B cell (primary cell): ENCODE measurements at regions not wholly inside any gene's neighbourhood (a gene's known extent, or its start where the extent isn't known, plus 50 kb on each side); places are given as distances from the start of the nearest gene placed in this dataset.

Experiments
- ATAC-seq: fragments of 200-7000 bp; cut with Tn5 transposase; one replicate; pipeline ENCODE4 v1.10.0; 2021; ENCODE audit warnings: low read depth, mild to moderate bottlenecking, moderate number of reproducible peaks, moderate library complexity
- CTCF ChIA-PET: fragments of 350-600 bp; sonication (Branson Sonifier 250); formaldehyde crosslinking; loops from one replicate; lab custom pipeline; 2021; ENCODE audit warnings: antibody characterized with exemption, inconsistent platforms; lab: Charles Lee
- POLR2A ChIA-PET: fragments of 350-600 bp; sonication (Branson Sonifier 250); formaldehyde crosslinking; loops from one replicate; lab custom pipeline; 2021; ENCODE audit warnings: antibody characterized with exemption; lab: Charles Lee
- DNase-seq: peaks from one replicate; pipeline ENCODE4 v3.0.0; 2013
- H2AFZ ChIP-seq: 2 replicates; pipeline ENCODE4 v1.6.1; 2012; ENCODE audit warnings: mild to moderate bottlenecking, low read depth, low read length; ENCODE audit not compliant: insufficient read depth, poor library complexity, severe bottlenecking
- H3K27ac ChIP-seq, 2 donors: 1 replicate in 1 of 2; 2 replicates in 1 of 2; pipeline ENCODE4 v1.5.1; 2012 to 2013; ENCODE audit warnings: low read length in 2 of 2, mild to moderate bottlenecking in 2 of 2, moderate library complexity in 1 of 2
- H3K27me3 ChIP-seq, 4 experiments: fragments of 200-600 bp in 1 of 4; sonication (generic) in 1 of 4; replicated peaks in 1 of 4; 1 replicate in 2 of 4; 2 replicates in 2 of 4; pipeline versions ENCODE4 v1.6.1 to v1.7.0; 2013 to 2016; ENCODE audit warnings: low read length in 3 of 4, mild to moderate bottlenecking in 2 of 4, mixed read lengths in 1 of 4, moderate library complexity in 1 of 4; ENCODE audit not compliant: insufficient read depth in 4 of 4, control insufficient read depth in 3 of 4; ENCODE audit errors: control extremely low read depth in 1 of 4
- H3K36me3 ChIP-seq, 2 experiments: replicated peaks in 1 of 2; 1 replicate in 1 of 2; 2 replicates in 1 of 2; pipeline versions ENCODE4 v1.6.1 to v1.7.1; 2013; ENCODE audit warnings: low read length in 1 of 2; ENCODE audit not compliant: insufficient read depth in 2 of 2, control insufficient read depth in 1 of 2; ENCODE audit errors: control extremely low read depth in 1 of 2, extremely low read depth in 1 of 2
- H3K4me1 ChIP-seq, 2 donors: fragments of 200-600 bp in 1 of 2; sonication (generic) in 1 of 2; 1 replicate in 1 of 2; 2 replicates in 1 of 2; pipeline versions ENCODE4 v1.5.1 to v1.6.1; 2013 to 2017; ENCODE audit warnings: low read length in 2 of 2; ENCODE audit not compliant: control insufficient read depth in 2 of 2, insufficient read depth in 2 of 2
- H3K4me2 ChIP-seq: replicated peaks from 2 replicates; pipeline ENCODE3; 2012; ENCODE audit warnings: mild to moderate bottlenecking, low read depth, low read length; ENCODE audit not compliant: poor library complexity, severe bottlenecking
- H3K4me3 ChIP-seq, 5 experiments: fragments of 200-600 bp in 1 of 5; sonication (generic) in 1 of 5; 1 replicate in 3 of 5; 2 replicates in 2 of 5; pipeline versions ENCODE4 v1.5.1 to v1.7.0; 2011 to 2016; ENCODE audit warnings: low read length in 4 of 5, mild to moderate bottlenecking in 4 of 5, low read depth in 2 of 5, control low read depth in 1 of 5, moderate library complexity in 1 of 5; ENCODE audit not compliant: insufficient read depth in 1 of 5; ENCODE audit errors: control extremely low read depth in 1 of 5, extremely low read depth in 1 of 5
- H3K79me2 ChIP-seq: fragments of 200-600 bp; sonication (generic); one replicate; pipeline ENCODE4 v1.6.0; 2016; ENCODE audit warnings: low read length; ENCODE audit not compliant: control insufficient read depth, insufficient read depth
- H3K9ac ChIP-seq: fragments of 200-600 bp; sonication (generic); 2 replicates; pipeline ENCODE4 v1.6.1; 2017; ENCODE audit warnings: mild to moderate bottlenecking, low read length, moderate library complexity
- H3K9me3 ChIP-seq, 3 donors: one replicate each; pipeline versions ENCODE4 v1.6.1 to v1.7.1; 2013; ENCODE audit warnings: low read length in 2 of 3; ENCODE audit not compliant: control insufficient read depth in 2 of 3, insufficient read depth in 1 of 3; ENCODE audit errors: control extremely low read depth in 1 of 3
- H4K20me1 ChIP-seq: 2 replicates; pipeline ENCODE4 v1.6.0; 2012; ENCODE audit warnings: mild to moderate bottlenecking, low read length; ENCODE audit not compliant: insufficient read depth, control insufficient read depth, poor library complexity, severe bottlenecking
- H3K27ac Mint-ChIP-seq: one replicate; pipeline ENCODE4 v1.8.0; 2021; ENCODE audit warnings: mixed read lengths
- H3K27me3 Mint-ChIP-seq: one replicate; pipeline ENCODE4 v1.8.0; 2021; ENCODE audit warnings: mixed read lengths
- H3K4me1 Mint-ChIP-seq: one replicate; pipeline ENCODE4 v1.8.0; 2021; ENCODE audit warnings: mixed read lengths
- H3K4me3 Mint-ChIP-seq: one replicate; pipeline ENCODE4 v1.8.0; 2021; ENCODE audit warnings: mixed read lengths
- H3K9me3 Mint-ChIP-seq: one replicate; pipeline ENCODE4 v1.8.0; 2022; ENCODE audit warnings: mixed read lengths; ENCODE audit not compliant: insufficient read depth
- CTCF ChIP-seq: fragments of 200-600 bp; IDR thresholded peaks from one replicate; pipeline ENCODE4 v1.8.0; 2022; ENCODE audit warnings: antibody characterized with exemption, mild to moderate bottlenecking
- EZH2 ChIP-seq: IDR thresholded peaks from 2 replicates; pipeline ENCODE4 v1.6.1; 2012; ENCODE audit warnings: borderline replicate concordance, low read depth, mild to moderate bottlenecking, moderate library complexity, low read length; ENCODE audit not compliant: insufficient read depth, poor library complexity, severe bottlenecking
- WGBS: methylation state at CpG from one replicate; pipeline ENCODE4 v1.1.5; 2013; ENCODE audit warnings: missing lambda C conversion rate; ENCODE audit not compliant: insufficient coverage; 5-methylcytosine and 5-hydroxymethylcytosine counted together
- intact Hi-C: fragments of 100-400 bp; cut with micrococcal nuclease; formaldehyde crosslinking; loops from one replicate; pipeline ENCODE4 v1.10.0; 2022

GRCh38 chr9:115997923-115998322, 155.7 kb upstream of the PAPPA start:
- no peaks in the 10 kb centered on the region for H3K36me3 ChIP-seq
- Mint-ChIP-seq H3K4me3 (no peak overlapping the region), H3K27me3 (no peaks in the 10 kb centered on the region), H3K4me1 (no peaks in the 10 kb centered on the region), H3K27ac (no peak overlapping the region), H3K9me3 (no peaks in the 10 kb centered on the region)
- DNase-seq (no peak), ATAC-seq (no peak)
- CTCF ChIA-PET: no interaction called here
- WGBS: 75% methylated on average over 1 of the region's 1 CpG
- H2AFZ ChIP-seq: no peak overlapping the region
- H3K27me3 ChIP-seq: no peaks in the 10 kb centered on the region
- POLR2A ChIA-PET: no interaction called here
- no peak overlapping the region for H3K27ac ChIP-seq
- intact Hi-C loops: no loop called here
- H3K4me3 ChIP-seq: no peak overlapping the region
- H3K4me2 ChIP-seq: no peak overlapping the region
- TF ChIP-seq EZH2 (no peak), CTCF (no peak)
- H4K20me1 ChIP-seq: no peaks in the 10 kb centered on the region
- no peak overlapping the region for H3K9ac ChIP-seq
- peaks cover 0 to 3% (median 0%) of the 10 kb centered on the region in 3 donors for H3K9me3 ChIP-seq
- no peaks in the 10 kb centered on the region for H3K4me1 ChIP-seq
- no peaks in the 10 kb centered on the region for H3K79me2 ChIP-seq

GRCh38 chr9:115998666-115999065, 154.9 kb upstream of the PAPPA start:
- ATAC-seq (no peak), DNase-seq (no peak)
- no peak overlapping the region for H3K4me3 Mint-ChIP-seq
- H3K27ac Mint-ChIP-seq: no peak overlapping the region
- no peak overlapping the region for H2AFZ ChIP-seq
- ChIA-PET CTCF (no interaction called here), POLR2A (no interaction called here)
- no peak overlapping the region for H3K4me2 ChIP-seq
- H3K27me3 ChIP-seq: no peaks in the 10 kb centered on the region
- intact Hi-C loops: no loop called here
- H3K9ac ChIP-seq: no peak overlapping the region
- no peaks in the 10 kb centered on the region for H3K9me3 Mint-ChIP-seq
- H3K4me1 ChIP-seq: no peaks in the 10 kb centered on the region
- H3K4me1 Mint-ChIP-seq: no peaks in the 10 kb centered on the region
- H3K9me3 ChIP-seq: peaks cover 0 to 4% (median 0%) of the 10 kb centered on the region in 3 donors
- H3K27me3 Mint-ChIP-seq: no peaks in the 10 kb centered on the region
- no peaks in the 10 kb centered on the region for H3K36me3 ChIP-seq
- no peak overlapping the region for H3K4me3 ChIP-seq
- no peaks in the 10 kb centered on the region for H4K20me1 ChIP-seq
- TF ChIP-seq EZH2 (no peak), CTCF (no peak)
- H3K27ac ChIP-seq: no peak overlapping the region
- no peaks in the 10 kb centered on the region for H3K79me2 ChIP-seq
